HL-60 (cell line): ENCODE measurements at regions not wholly inside any gene's neighbourhood (a gene's known extent, or its start where the extent isn't known, plus 50 kb on each side); places are given as distances from the start of the nearest gene placed in this dataset.

ENCODE experiments used
- DNase-seq, 2 experiments: peaks; one replicate each; pipeline ENCODE4 v3.0.0-alpha.2; 2010 to 2020; ENCODE audit warnings: low read depth in 1 of 2, low spot score in 1 of 2
- H3K27ac ChIP-seq: fragments of 250-450 bp; sonication (Bioruptor Pico); replicated peaks from 2 replicates; pipeline ENCODE4 v1.5.1; 2020; ENCODE audit warnings: mild to moderate bottlenecking, moderate library complexity
- H3K27me3 ChIP-seq: fragments of 250-450 bp; sonication (Bioruptor Pico); 2 replicates; pipeline ENCODE4 v1.5.1; 2021; ENCODE audit warnings: mild to moderate bottlenecking, moderate library complexity; ENCODE audit not compliant: insufficient read depth, poor library complexity, severe bottlenecking
- H3K4me3 ChIP-seq: replicated peaks from 2 replicates; pipeline ENCODE4 v1.5.1; 2011; ENCODE audit warnings: mild to moderate bottlenecking, control low read depth, low read length; ENCODE audit not compliant: insufficient read depth
- GABPA ChIP-seq: IDR thresholded peaks from 2 replicates; pipeline ENCODE4 v1.6.1; 2012; ENCODE audit warnings: low read depth
- POLR2AphosphoS5 ChIP-seq: IDR thresholded peaks from 2 replicates; pipeline ENCODE4 v1.6.1; 2012; ENCODE audit warnings: low read depth
- SPI1 ChIP-seq: IDR thresholded peaks from 2 replicates; pipeline ENCODE4 v1.6.1; 2012; ENCODE audit warnings: low read depth, mild to moderate bottlenecking, borderline replicate concordance
- TF ChIP-seq, protein P1 (sequence below): IDR thresholded peaks from one replicate; pipeline ENCODE4 v1.5.1; 2011; ENCODE audit warnings: low read length, control low read depth, inconsistent platforms; ENCODE audit not compliant: insufficient read depth
- TF ChIP-seq, protein P2 (sequence below): IDR thresholded peaks from 2 replicates; pipeline ENCODE4 v1.6.1; 2012; ENCODE audit warnings: low read depth; ENCODE audit not compliant: insufficient replicate concordance

DNA sequence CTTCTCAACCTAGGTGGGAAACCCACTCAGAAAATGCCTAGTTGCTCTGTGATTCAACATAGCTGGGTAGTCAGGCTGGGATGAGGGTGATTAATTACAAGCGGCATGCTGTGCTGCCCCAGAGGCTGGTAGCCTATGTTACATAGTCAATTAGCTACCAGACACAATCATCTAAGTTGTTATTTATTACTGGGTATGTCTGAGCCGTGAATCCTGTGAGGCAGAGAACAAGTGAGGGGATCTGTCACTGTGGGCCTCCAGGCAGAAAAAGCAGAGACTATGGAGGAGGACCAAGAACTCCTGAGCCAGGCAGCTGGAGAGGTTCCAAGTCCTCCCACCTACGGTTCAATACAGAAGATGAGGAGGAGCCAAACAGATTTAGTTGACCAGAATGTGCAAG lies 186.6 kb upstream of the BDNF start:
- Histone ChIP-seq H3K27ac (no peak overlapping the region), H3K27me3 (no peaks in the 10 kb centered on the region), H3K4me3 (no peak overlapping the region)
- TF ChIP-seq SPI1 (no peak), GABPA (no peak), POLR2AphosphoS5 (no peak)
- TF ChIP-seq, protein P1, sequence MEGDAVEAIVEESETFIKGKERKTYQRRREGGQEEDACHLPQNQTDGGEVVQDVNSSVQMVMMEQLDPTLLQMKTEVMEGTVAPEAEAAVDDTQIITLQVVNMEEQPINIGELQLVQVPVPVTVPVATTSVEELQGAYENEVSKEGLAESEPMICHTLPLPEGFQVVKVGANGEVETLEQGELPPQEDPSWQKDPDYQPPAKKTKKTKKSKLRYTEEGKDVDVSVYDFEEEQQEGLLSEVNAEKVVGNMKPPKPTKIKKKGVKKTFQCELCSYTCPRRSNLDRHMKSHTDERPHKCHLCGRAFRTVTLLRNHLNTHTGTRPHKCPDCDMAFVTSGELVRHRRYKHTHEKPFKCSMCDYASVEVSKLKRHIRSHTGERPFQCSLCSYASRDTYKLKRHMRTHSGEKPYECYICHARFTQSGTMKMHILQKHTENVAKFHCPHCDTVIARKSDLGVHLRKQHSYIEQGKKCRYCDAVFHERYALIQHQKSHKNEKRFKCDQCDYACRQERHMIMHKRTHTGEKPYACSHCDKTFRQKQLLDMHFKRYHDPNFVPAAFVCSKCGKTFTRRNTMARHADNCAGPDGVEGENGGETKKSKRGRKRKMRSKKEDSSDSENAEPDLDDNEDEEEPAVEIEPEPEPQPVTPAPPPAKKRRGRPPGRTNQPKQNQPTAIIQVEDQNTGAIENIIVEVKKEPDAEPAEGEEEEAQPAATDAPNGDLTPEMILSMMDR = no peak
- TF ChIP-seq, protein P2, sequence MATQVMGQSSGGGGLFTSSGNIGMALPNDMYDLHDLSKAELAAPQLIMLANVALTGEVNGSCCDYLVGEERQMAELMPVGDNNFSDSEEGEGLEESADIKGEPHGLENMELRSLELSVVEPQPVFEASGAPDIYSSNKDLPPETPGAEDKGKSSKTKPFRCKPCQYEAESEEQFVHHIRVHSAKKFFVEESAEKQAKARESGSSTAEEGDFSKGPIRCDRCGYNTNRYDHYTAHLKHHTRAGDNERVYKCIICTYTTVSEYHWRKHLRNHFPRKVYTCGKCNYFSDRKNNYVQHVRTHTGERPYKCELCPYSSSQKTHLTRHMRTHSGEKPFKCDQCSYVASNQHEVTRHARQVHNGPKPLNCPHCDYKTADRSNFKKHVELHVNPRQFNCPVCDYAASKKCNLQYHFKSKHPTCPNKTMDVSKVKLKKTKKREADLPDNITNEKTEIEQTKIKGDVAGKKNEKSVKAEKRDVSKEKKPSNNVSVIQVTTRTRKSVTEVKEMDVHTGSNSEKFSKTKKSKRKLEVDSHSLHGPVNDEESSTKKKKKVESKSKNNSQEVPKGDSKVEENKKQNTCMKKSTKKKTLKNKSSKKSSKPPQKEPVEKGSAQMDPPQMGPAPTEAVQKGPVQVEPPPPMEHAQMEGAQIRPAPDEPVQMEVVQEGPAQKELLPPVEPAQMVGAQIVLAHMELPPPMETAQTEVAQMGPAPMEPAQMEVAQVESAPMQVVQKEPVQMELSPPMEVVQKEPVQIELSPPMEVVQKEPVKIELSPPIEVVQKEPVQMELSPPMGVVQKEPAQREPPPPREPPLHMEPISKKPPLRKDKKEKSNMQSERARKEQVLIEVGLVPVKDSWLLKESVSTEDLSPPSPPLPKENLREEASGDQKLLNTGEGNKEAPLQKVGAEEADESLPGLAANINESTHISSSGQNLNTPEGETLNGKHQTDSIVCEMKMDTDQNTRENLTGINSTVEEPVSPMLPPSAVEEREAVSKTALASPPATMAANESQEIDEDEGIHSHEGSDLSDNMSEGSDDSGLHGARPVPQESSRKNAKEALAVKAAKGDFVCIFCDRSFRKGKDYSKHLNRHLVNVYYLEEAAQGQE = no peak
- no peak for DNase-seq

DNA sequence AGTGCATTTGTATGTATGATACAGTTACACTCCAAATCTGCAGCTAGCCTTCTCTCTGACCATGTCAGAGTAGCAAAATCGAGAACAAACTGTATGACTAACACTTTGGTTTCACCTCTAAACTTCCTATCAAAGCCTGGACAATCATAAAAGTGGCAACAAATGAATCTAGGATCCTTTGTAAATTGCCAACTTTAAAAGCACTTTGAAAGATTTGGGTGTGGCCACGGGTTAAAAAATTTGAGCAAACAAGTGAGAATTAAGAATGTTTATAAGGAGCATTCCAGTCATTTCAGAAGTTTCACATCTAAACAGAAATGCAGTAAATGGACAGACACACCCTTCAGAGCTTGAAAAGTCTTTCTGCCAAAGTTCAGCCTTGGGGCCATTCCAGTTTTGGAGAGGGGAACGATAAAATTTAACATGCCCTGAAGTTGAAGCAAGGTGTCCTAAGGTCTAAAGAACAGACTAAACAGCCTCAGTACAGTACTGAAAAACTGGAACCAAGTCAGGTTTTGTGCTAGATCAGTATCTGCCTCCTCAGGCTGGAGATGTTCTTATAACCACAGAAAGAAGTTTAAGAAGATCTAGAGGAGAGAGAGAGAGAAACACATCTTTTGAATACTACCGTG lies 181.9 kb upstream of the BDNF start:
- TF ChIP-seq, protein P2 = no peak
- TF ChIP-seq POLR2AphosphoS5 = no peak
- no peak for TF ChIP-seq SPI1
- no peak for TF ChIP-seq GABPA
- TF ChIP-seq, protein P1 = no peak
- Histone ChIP-seq H3K27ac (no peak overlapping the region), H3K27me3 (no peaks in the 10 kb centered on the region), H3K4me3 (no peak overlapping the region)
- DNase-seq = no peak

DNA sequence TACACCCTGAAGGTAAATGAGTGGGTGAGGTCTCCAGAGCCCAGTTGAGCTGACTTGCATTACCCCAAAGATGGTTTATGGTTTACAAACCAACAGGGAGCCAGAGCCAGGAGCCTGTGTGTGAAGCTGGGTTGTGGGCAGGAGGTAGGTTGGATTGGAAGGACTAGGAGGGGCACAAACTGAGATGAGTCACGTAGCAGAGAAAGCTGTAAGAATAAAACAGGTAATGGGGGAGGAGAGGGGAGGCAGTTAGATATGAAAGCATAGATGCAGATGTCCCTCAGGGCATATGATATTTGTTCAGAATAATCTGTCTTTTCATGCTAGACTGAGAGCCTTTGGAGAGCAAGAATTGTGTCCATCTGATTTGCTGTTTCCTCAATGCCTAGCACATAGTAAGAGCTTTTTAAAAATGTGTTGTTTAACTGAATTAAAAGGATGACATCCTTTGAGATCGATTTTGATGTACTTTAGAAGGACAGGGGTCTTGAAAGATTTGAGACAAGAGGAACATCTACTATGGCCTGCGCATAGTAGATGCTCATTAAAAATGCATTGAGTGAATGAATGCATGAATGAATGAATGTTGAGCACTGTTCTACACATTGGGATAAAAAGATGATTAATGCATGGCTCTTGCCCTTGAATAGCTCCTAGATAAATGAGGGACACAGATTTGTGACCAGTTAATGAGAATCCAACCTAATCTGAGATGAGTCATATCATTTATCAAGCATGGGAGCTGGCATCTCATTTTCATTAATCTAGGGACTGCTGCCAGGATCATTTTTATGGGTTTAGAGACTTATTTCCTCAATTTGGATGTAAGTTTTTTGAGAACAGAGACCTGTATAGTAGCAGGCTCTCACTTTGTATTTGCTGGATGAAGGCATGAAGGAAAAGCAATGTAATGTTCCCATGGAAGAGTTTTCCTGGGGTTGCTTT lies 175.8 kb upstream of the BDNF start:
- H3K27ac ChIP-seq = no peak overlapping the region
- DNase-seq = no peak
- no peak overlapping the region for H3K4me3 ChIP-seq
- TF ChIP-seq, protein P1 = no peak
- TF ChIP-seq SPI1 (no peak), GABPA (no peak), POLR2AphosphoS5 (no peak)
- TF ChIP-seq, protein P2 = no peak
- H3K27me3 ChIP-seq = no peaks in the 10 kb centered on the region
